ENCODE measurements at regions not wholly inside any gene's neighbourhood (a gene's known extent, or its start where the extent isn't known, plus 50 kb on each side); places are given as distances from the start of the nearest gene placed in this dataset.

DNA sequence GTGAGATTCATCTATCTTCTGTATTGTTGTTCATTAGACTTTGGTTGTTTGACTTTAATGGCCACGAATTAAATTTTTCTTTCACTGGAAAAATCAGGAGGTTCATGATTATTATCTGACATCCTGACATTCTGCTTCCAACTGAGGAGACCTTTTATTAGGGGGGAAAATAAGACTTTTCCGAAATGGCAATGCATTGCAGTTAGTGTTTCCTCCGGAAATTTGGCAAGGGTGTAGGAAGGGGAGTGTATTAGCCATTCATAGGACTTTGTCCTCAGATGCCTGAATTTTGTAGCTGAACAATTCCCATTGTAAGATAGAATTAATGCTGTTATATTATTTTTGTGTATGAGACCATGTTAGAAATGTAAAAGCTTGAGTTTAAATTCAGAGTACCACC lies 450.6 kb upstream of the TGFBR2 start:
- TF ChIP-seq, protein P1, sequence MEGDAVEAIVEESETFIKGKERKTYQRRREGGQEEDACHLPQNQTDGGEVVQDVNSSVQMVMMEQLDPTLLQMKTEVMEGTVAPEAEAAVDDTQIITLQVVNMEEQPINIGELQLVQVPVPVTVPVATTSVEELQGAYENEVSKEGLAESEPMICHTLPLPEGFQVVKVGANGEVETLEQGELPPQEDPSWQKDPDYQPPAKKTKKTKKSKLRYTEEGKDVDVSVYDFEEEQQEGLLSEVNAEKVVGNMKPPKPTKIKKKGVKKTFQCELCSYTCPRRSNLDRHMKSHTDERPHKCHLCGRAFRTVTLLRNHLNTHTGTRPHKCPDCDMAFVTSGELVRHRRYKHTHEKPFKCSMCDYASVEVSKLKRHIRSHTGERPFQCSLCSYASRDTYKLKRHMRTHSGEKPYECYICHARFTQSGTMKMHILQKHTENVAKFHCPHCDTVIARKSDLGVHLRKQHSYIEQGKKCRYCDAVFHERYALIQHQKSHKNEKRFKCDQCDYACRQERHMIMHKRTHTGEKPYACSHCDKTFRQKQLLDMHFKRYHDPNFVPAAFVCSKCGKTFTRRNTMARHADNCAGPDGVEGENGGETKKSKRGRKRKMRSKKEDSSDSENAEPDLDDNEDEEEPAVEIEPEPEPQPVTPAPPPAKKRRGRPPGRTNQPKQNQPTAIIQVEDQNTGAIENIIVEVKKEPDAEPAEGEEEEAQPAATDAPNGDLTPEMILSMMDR (conservative IDR thresholded peaks at IDR 0.05; ENCODE audit: control insufficient read depth, insufficient read depth, low read depth, low read length): no peak
- no peak for DNase-seq (ENCODE audit: low read depth)
- H3K4me3 ChIP-seq (ENCODE audit: control insufficient read depth, low read depth, low read length): no peak overlapping the region

DNA sequence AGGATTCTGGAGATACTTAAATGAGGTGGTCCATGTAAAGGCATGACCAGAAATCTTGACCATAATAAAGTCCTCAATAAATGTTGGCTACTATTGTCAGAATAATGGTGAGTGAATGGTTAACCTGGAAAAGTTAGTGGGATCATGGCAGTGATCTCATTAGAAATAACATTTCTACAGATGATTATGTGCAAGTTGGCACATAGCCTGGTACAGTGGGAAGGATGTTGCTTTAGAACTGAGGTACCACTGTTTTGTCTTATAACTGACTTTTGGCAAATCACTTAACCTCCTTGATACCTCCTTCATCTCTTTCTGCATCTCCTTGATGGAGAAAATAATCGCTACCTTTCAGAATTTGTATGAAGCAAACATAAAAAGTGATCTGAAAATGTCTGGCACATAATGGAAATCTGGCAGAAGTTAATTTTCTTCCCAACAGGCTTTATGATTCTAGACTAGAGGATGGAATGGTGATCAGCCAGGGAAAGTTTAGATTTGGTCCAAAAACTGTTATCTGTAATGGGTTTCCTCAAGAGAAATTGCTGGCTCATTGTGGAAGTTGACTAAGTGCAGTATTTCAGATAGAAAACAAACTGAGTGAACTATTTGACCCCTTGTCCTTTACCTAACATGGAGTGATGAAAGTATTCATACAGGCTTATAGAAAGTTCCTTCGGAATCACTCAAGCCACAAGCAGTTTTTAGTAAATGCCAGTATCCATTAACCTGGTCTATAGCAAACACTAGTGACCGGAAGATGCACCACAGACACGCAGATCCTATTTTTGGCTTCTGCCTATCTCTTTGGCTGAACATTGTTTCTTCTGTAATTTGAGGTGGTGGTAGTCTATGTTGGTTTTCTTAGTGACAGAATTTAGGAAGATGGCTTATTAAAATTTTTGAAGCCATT lies 449.6 kb upstream of the TGFBR2 start:
- peak; percentile 66 for DNase-seq (ENCODE audit: low read depth)
- TF ChIP-seq, protein P1 (conservative IDR thresholded peaks at IDR 0.05; ENCODE audit: control insufficient read depth, insufficient read depth, low read depth, low read length): no peak
- no peak overlapping the region for H3K4me3 ChIP-seq (ENCODE audit: control insufficient read depth, low read depth, low read length)

DNA sequence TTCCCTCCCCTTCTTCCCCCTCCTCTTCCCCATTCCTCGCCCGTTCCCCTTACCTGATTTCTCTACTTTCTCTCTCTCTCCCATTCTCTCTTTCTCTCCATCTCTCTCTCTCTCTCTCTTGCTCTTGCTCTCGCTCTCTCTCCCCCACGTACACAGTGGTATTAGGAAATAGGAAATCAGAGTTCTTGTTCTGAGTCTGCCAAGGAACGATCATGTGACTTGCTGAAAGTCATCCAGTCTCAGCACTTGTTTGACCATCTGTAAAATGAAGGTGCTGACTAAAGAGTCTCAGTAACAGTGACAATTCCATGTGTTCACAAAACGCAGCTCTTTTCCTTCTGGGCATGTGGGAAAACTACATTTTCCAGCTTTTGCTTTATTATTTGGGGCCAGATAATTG lies 445.0 kb upstream of the TGFBR2 start:
- peak; percentile 95 for DNase-seq (ENCODE audit: low read depth)
- TF ChIP-seq, protein P1 (conservative IDR thresholded peaks at IDR 0.05; ENCODE audit: control insufficient read depth, insufficient read depth, low read depth, low read length): no peak
- H3K4me3 ChIP-seq (ENCODE audit: control insufficient read depth, low read depth, low read length): peak overlapping the region; percentile 38

DNA sequence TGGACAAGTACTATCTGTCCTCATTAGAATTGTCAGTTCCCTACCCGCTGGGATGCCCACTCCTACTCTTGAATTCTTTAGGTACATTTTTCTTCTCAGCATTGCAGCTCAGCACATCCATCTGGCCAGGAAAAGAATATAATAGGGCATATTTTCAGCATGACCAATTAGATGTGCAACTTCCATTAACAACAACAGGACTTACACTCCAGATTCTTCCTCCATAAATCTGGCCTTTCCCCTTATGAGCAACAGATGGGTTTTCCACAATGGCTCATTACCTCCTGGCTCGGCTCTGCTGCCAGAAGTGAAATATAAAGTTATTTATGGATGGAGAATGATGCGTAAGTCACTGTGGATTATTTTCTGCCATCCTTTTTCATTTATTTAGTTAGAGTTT lies 443.8 kb upstream of the TGFBR2 start:
- no peak overlapping the region for H3K4me3 ChIP-seq (ENCODE audit: control insufficient read depth, low read depth, low read length)
- TF ChIP-seq, protein P1 (conservative IDR thresholded peaks at IDR 0.05; ENCODE audit: control insufficient read depth, insufficient read depth, low read depth, low read length): no peak
- peak; percentile 97 for DNase-seq (ENCODE audit: low read depth)

DNA sequence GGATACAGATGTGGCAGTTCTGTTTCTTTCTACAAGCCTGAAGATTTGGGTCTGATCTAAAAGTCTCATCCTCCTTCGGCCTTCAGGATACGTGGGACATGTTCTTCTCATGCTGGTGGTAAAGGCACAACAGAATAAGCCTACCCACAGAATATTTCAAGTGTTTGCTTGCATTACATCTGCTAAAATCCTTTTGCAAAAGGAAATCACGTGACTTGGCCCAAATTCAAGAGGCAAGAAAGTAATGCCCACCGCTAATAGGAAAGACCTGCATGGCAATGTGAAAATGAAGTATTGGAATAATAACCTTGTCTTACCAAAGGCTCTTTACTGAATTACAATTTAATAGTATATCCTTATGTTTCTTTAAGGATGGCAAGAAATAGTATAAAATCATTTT lies 439.9 kb upstream of the TGFBR2 start:
- no peak for DNase-seq (ENCODE audit: low read depth)
- no peak overlapping the region for H3K4me3 ChIP-seq (ENCODE audit: control insufficient read depth, low read depth, low read length)
- TF ChIP-seq, protein P1 (conservative IDR thresholded peaks at IDR 0.05; ENCODE audit: control insufficient read depth, insufficient read depth, low read depth, low read length): no peak

DNA sequence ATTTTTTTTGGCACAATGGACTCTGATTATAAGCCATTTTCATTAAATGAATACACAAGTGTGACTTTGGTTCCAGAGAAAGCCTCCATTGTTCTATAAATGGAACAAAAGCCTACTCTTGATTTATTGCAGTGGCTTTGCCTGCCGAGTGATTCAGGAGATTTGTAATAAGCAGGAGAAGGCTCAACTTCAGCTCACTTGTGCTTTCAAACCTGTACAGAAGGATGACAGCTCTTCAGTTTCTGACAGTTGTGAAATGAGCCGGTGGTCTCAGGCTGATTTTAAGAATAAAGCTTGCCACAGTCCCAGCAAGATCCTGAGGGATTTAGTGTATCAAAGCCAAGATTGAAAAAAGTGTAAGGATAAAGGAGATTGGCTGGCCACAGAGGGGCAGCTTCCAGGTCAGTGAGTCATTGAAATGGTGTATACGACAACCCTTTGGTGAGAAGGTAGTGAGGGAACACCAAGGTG lies 438.8 kb upstream of the TGFBR2 start:
- TF ChIP-seq, protein P1 (conservative IDR thresholded peaks at IDR 0.05; ENCODE audit: control insufficient read depth, insufficient read depth, low read depth, low read length): no peak
- DNase-seq (ENCODE audit: low read depth): peak; percentile 60
- H3K4me3 ChIP-seq (ENCODE audit: control insufficient read depth, low read depth, low read length): no peak overlapping the region
